ENCODE measurements at regions not wholly inside any gene's neighbourhood (a gene's known extent, or its start where the extent isn't known, plus 50 kb on each side); places are given as distances from the start of the nearest gene placed in this dataset.

GRCh38 chr14:34065236-34065635 lies 114.4 kb upstream of the EGLN3 start:
- H3K4me1 ChIP-seq (ENCODE audit: control insufficient read depth, insufficient read depth, low read length), result peaks cover 5% of the 10 kb centered on the region
- H3K9ac ChIP-seq (ENCODE audit: low read depth, low read length), result no peak overlapping the region
- no peaks in the 10 kb centered on the region for H3K9me3 ChIP-seq (replicated peaks; ENCODE audit: low read length)
- H3K36me3 ChIP-seq (ENCODE audit: insufficient read depth, low read length), result no peaks in the 10 kb centered on the region
- H3K4me2 ChIP-seq (ENCODE audit: low read length), result no peak overlapping the region
- H3K27me3 ChIP-seq (ENCODE audit: control insufficient read depth, insufficient read depth, low read length), result peaks cover 28% of the 10 kb centered on the region
- no peak overlapping the region for H3K4me3 ChIP-seq (ENCODE audit: low read length)

DNA sequence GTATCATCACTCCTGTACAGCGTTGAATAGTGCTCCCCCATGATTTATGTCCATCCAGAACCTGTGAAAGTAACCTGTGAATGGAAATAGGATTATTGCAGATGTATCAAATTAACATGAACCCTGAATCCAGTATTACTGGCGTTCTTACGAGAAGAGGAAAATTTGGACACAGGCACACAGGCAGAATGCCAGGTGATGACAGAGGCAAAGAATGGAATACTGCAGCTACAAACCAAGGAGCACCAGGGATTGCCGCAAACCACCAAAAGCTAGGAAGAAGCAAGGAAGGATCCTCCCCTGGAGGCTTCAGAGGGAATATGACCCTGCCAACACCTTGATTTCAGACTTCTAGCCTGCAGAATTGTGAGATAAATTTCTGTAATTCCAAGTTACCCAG lies 113.5 kb upstream of the EGLN3 start:
- H3K4me1 ChIP-seq (ENCODE audit: control insufficient read depth, insufficient read depth, low read length), result peaks cover 11% of the 10 kb centered on the region
- no peak overlapping the region for H3K4me3 ChIP-seq (ENCODE audit: low read length)
- H3K4me2 ChIP-seq (ENCODE audit: low read length), result no peak overlapping the region
- H3K9me3 ChIP-seq (replicated peaks; ENCODE audit: low read length), result no peaks in the 10 kb centered on the region
- no peak overlapping the region for H3K9ac ChIP-seq (ENCODE audit: low read depth, low read length)
- no peaks in the 10 kb centered on the region for H3K36me3 ChIP-seq (ENCODE audit: insufficient read depth, low read length)
- peaks cover 28% of the 10 kb centered on the region for H3K27me3 ChIP-seq (ENCODE audit: control insufficient read depth, insufficient read depth, low read length)

- no peak overlapping the region for H3K9ac ChIP-seq (ENCODE audit: low read depth, low read length)
- H3K4me2 ChIP-seq (ENCODE audit: low read length), result no peak overlapping the region
- no peaks in the 10 kb centered on the region for H3K9me3 ChIP-seq (replicated peaks; ENCODE audit: low read length)
- H3K4me1 ChIP-seq (ENCODE audit: control insufficient read depth, insufficient read depth, low read length), result peaks cover 12% of the 10 kb centered on the region
- no peak overlapping the region for H3K4me3 ChIP-seq (ENCODE audit: low read length)
- no peaks in the 10 kb centered on the region for H3K36me3 ChIP-seq (ENCODE audit: insufficient read depth, low read length)
- H3K27me3 ChIP-seq (ENCODE audit: control insufficient read depth, insufficient read depth, low read length), result peaks cover 28% of the 10 kb centered on the region
Measured at GRCh38 chr14:34063470-34064164, 112.7 kb upstream of the EGLN3 start.

- Histone ChIP-seq H3K9me3 (replicated peaks; ENCODE audit: low read length) (no peaks in the 10 kb centered on the region), H3K4me1 (ENCODE audit: control insufficient read depth, insufficient read depth, low read length) (peaks cover 12% of the 10 kb centered on the region), H3K9ac (ENCODE audit: low read depth, low read length) (no peak overlapping the region), H3K36me3 (ENCODE audit: insufficient read depth, low read length) (no peaks in the 10 kb centered on the region), H3K4me3 (ENCODE audit: low read length) (no peak overlapping the region), H3K4me2 (ENCODE audit: low read length) (no peak overlapping the region), H3K27me3 (ENCODE audit: control insufficient read depth, insufficient read depth, low read length) (peaks cover 28% of the 10 kb centered on the region)
Measured at GRCh38 chr14:34063042-34063441, 112.2 kb upstream of the EGLN3 start.

GRCh38 chr14:34062353-34062973 lies 111.6 kb upstream of the EGLN3 start:
- no peaks in the 10 kb centered on the region for H3K36me3 ChIP-seq (ENCODE audit: insufficient read depth, low read length)
- H3K4me1 ChIP-seq (ENCODE audit: control insufficient read depth, insufficient read depth, low read length), result peaks cover 12% of the 10 kb centered on the region

DNA sequence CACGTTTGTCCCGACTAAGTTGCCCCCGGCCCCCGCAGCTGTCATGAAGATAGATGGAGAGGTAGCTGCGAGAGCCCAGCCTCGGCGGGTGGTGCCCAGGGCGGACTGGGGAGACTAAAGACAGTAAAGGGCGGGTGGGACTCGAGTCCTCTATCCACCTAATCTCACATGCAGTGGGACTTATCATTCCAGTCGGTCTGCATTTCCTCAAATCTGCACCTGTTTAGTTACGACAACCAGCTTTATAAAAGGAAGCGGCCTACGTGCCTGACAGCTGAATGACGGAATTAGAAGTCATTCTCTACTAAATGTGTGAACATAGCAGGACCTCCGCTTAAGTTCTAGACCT lies 109.8 kb upstream of the EGLN3 start:
- Histone ChIP-seq H3K4me3 (ENCODE audit: low read length) (peak overlapping the region; percentile 89), H3K36me3 (ENCODE audit: insufficient read depth, low read length) (no peaks in the 10 kb centered on the region), H3K4me2 (ENCODE audit: low read length) (peak overlapping the region; percentile 99), H3K27me3 (ENCODE audit: control insufficient read depth, insufficient read depth, low read length) (peaks cover 28% of the 10 kb centered on the region), H3K4me1 (ENCODE audit: control insufficient read depth, insufficient read depth, low read length) (peaks cover 12% of the 10 kb centered on the region), H3K9ac (ENCODE audit: low read depth, low read length) (peak overlapping the region; percentile 79), H3K9me3 (replicated peaks; ENCODE audit: low read length) (no peaks in the 10 kb centered on the region)

More at GRCh38 chr14:34062353-34062973, 111.6 kb upstream of the EGLN3 start:
- Histone ChIP-seq H3K9ac (ENCODE audit: low read depth, low read length) (no peak overlapping the region), H3K4me3 (ENCODE audit: low read length) (no peak overlapping the region), H3K4me2 (ENCODE audit: low read length) (no peak overlapping the region), H3K9me3 (replicated peaks; ENCODE audit: low read length) (no peaks in the 10 kb centered on the region), H3K27me3 (ENCODE audit: control insufficient read depth, insufficient read depth, low read length) (peaks cover 28% of the 10 kb centered on the region)

GRCh38 chr14:34059925-34060650 lies 109.2 kb upstream of the EGLN3 start:
- Histone ChIP-seq H3K4me2 (ENCODE audit: low read length) (peak overlapping the region; percentile 99), H3K27me3 (ENCODE audit: control insufficient read depth, insufficient read depth, low read length) (peaks cover 28% of the 10 kb centered on the region), H3K4me1 (ENCODE audit: control insufficient read depth, insufficient read depth, low read length) (peaks cover 12% of the 10 kb centered on the region), H3K9ac (ENCODE audit: low read depth, low read length) (peak overlapping the region; percentile 79), H3K9me3 (replicated peaks; ENCODE audit: low read length) (no peaks in the 10 kb centered on the region), H3K36me3 (ENCODE audit: insufficient read depth, low read length) (no peaks in the 10 kb centered on the region), H3K4me3 (ENCODE audit: low read length) (peak overlapping the region; percentile 89)

- Histone ChIP-seq H3K4me3 (ENCODE audit: low read length) (peak overlapping the region; percentile 89), H3K4me1 (ENCODE audit: control insufficient read depth, insufficient read depth, low read length) (peaks cover 12% of the 10 kb centered on the region), H3K4me2 (ENCODE audit: low read length) (peak overlapping the region; percentile 99), H3K36me3 (ENCODE audit: insufficient read depth, low read length) (no peaks in the 10 kb centered on the region), H3K9ac (ENCODE audit: low read depth, low read length) (peak overlapping the region; percentile 79), H3K27me3 (ENCODE audit: control insufficient read depth, insufficient read depth, low read length) (peaks cover 24% of the 10 kb centered on the region), H3K9me3 (replicated peaks; ENCODE audit: low read length) (no peaks in the 10 kb centered on the region)
Measured at GRCh38 chr14:34059037-34059924, 108.4 kb upstream of the EGLN3 start.

GRCh38 chr14:34058510-34058909 lies 107.6 kb upstream of the EGLN3 start:
- Histone ChIP-seq H3K4me2 (ENCODE audit: low read length) (no peak overlapping the region), H3K4me3 (ENCODE audit: low read length) (no peak overlapping the region), H3K9ac (ENCODE audit: low read depth, low read length) (no peak overlapping the region), H3K27me3 (ENCODE audit: control insufficient read depth, insufficient read depth, low read length) (peaks cover 18% of the 10 kb centered on the region), H3K4me1 (ENCODE audit: control insufficient read depth, insufficient read depth, low read length) (peaks cover 12% of the 10 kb centered on the region), H3K9me3 (replicated peaks; ENCODE audit: low read length) (no peaks in the 10 kb centered on the region), H3K36me3 (ENCODE audit: insufficient read depth, low read length) (no peaks in the 10 kb centered on the region)

- Histone ChIP-seq H3K9ac (ENCODE audit: low read depth, low read length) (no peak overlapping the region), H3K4me3 (ENCODE audit: low read length) (no peak overlapping the region), H3K36me3 (ENCODE audit: insufficient read depth, low read length) (no peaks in the 10 kb centered on the region), H3K9me3 (replicated peaks; ENCODE audit: low read length) (no peaks in the 10 kb centered on the region), H3K4me1 (ENCODE audit: control insufficient read depth, insufficient read depth, low read length) (peaks cover 12% of the 10 kb centered on the region), H3K4me2 (ENCODE audit: low read length) (no peak overlapping the region), H3K27me3 (ENCODE audit: control insufficient read depth, insufficient read depth, low read length) (no peaks in the 10 kb centered on the region)
Measured at GRCh38 chr14:34056046-34056445, 105.2 kb upstream of the EGLN3 start.
